HL-60 (cell line): ENCODE measurements at regions not wholly inside any gene's neighbourhood (a gene's known extent, or its start where the extent isn't known, plus 50 kb on each side); places are given as distances from the start of the nearest gene placed in this dataset.

Source experiments
- CTCF ChIP-seq: IDR thresholded peaks from one replicate; pipeline ENCODE4 v1.5.1; 2011; ENCODE audit warnings: low read length, control low read depth, inconsistent platforms; ENCODE audit not compliant: insufficient read depth
- GABPA ChIP-seq: IDR thresholded peaks from 2 replicates; pipeline ENCODE4 v1.6.1; 2012; ENCODE audit warnings: low read depth
- POLR2AphosphoS5 ChIP-seq: IDR thresholded peaks from 2 replicates; pipeline ENCODE4 v1.6.1; 2012; ENCODE audit warnings: low read depth
- REST ChIP-seq: IDR thresholded peaks from 2 replicates; pipeline ENCODE4 v1.6.1; 2012; ENCODE audit warnings: low read depth; ENCODE audit not compliant: insufficient replicate concordance
- SPI1 ChIP-seq: IDR thresholded peaks from 2 replicates; pipeline ENCODE4 v1.6.1; 2012; ENCODE audit warnings: low read depth, mild to moderate bottlenecking, borderline replicate concordance

GRCh38 chr3:194865615-194866014 lies 179.9 kb downstream of the FAM43A start:
- TF ChIP-seq CTCF (no peak), GABPA (no peak), POLR2AphosphoS5 (no peak), REST (no peak), SPI1 (no peak)
